GM23338 (cell line): ENCODE measurements at regions not wholly inside any gene's neighbourhood (a gene's known extent, or its start where the extent isn't known, plus 50 kb on each side); places are given as distances from the start of the nearest gene placed in this dataset.

Experiments used
- ATAC-seq: fragments of 200-7000 bp; cut with Tn5 transposase; 3 replicates; pipeline ENCODE4 v1.9.1; 2020
- DNase-seq: peaks from one replicate; pipeline ENCODE4 v3.0.0-alpha.2; 2015; ENCODE audit warnings: low spot score
- H2AFZ ChIP-seq: fragments of 200-600 bp; sonication (generic); 2 replicates; pipeline ENCODE4 v1.8.0; 2016; ENCODE audit warnings: antibody characterized with exemption, mild to moderate bottlenecking, moderate library complexity
- H3F3A ChIP-seq: fragments of 200-600 bp; sonication (generic); replicated peaks from 2 replicates; pipeline ENCODE4 v1.8.0; 2017; ENCODE audit warnings: antibody characterized with exemption, mixed run types, low read depth
- H3K27ac ChIP-seq: fragments of 200-600 bp; sonication (generic); 2 replicates; pipeline ENCODE4 v1.6.1; 2016; ENCODE audit warnings: low read depth
- H3K27me3 ChIP-seq: fragments of 200-600 bp; sonication (generic); 2 replicates; pipeline ENCODE4 v1.8.0; 2016; ENCODE audit warnings: mild to moderate bottlenecking, mixed run types, moderate library complexity; ENCODE audit not compliant: insufficient read depth
- H3K36me3 ChIP-seq: fragments of 200-600 bp; sonication (generic); 2 replicates; pipeline ENCODE4 v1.8.0; 2016; ENCODE audit warnings: mild to moderate bottlenecking; ENCODE audit not compliant: insufficient read depth
- H3K4me1 ChIP-seq: fragments of 200-600 bp; sonication (generic); 2 replicates; pipeline ENCODE4 v1.8.0; 2016; ENCODE audit warnings: mild to moderate bottlenecking, moderate library complexity; ENCODE audit not compliant: insufficient read depth
- H3K4me2 ChIP-seq: fragments of 200-600 bp; sonication (generic); 2 replicates; pipeline ENCODE4 v1.7.1; 2017; ENCODE audit warnings: mixed run types
- H3K4me3 ChIP-seq: fragments of 200-600 bp; sonication (generic); 2 replicates; pipeline ENCODE4 v1.6.1; 2016; ENCODE audit warnings: mixed run types
- H3K79me2 ChIP-seq: fragments of 200-600 bp; sonication (generic); replicated peaks from 2 replicates; pipeline ENCODE4 v1.8.0; 2017; ENCODE audit warnings: mild to moderate bottlenecking; ENCODE audit not compliant: insufficient read depth
- H3K9me2 ChIP-seq: fragments of 200-600 bp; sonication (generic); 2 replicates; pipeline ENCODE4 v1.8.0; 2017; ENCODE audit not compliant: insufficient read depth
- H4K20me1 ChIP-seq: fragments of 200-600 bp; sonication (generic); replicated peaks from 2 replicates; pipeline ENCODE4 v1.8.0; 2017; ENCODE audit warnings: mild to moderate bottlenecking; ENCODE audit not compliant: insufficient read depth
- H3K27ac Mint-ChIP-seq: 2 replicates; pipeline ENCODE4 v1.8.0; 2020; ENCODE audit warnings: inconsistent platforms, mild to moderate bottlenecking, moderate library complexity, mixed read lengths
- H3K27me3 Mint-ChIP-seq: 3 replicates; pipeline ENCODE4 v1.8.0; 2022; ENCODE audit warnings: low read depth, mild to moderate bottlenecking, moderate library complexity, mixed read lengths, inconsistent platforms; ENCODE audit not compliant: insufficient read depth, poor library complexity
- H3K36me3 Mint-ChIP-seq: 3 replicates; pipeline ENCODE4 v1.8.0; 2021; ENCODE audit warnings: low read depth, mild to moderate bottlenecking, inconsistent platforms, moderate library complexity, mixed read lengths
- H3K4me1 Mint-ChIP-seq: 3 replicates; pipeline ENCODE4 v1.8.0; 2020; ENCODE audit warnings: mild to moderate bottlenecking, inconsistent platforms, mixed read lengths
- H3K4me3 Mint-ChIP-seq: 3 replicates; pipeline ENCODE4 v1.8.0; 2021; ENCODE audit warnings: moderate library complexity, mild to moderate bottlenecking, inconsistent platforms, mixed read lengths
- H3K9me3 Mint-ChIP-seq: 3 replicates; pipeline ENCODE4 v1.8.0; 2020; ENCODE audit warnings: moderate library complexity, mild to moderate bottlenecking, inconsistent platforms, mixed read lengths
- CREB1 ChIP-seq: fragments of 250-450 bp; sonication (Bioruptor Pico); IDR thresholded peaks from 2 replicates; pipeline ENCODE4 v1.5.0; 2020; ENCODE audit warnings: low read depth, mild to moderate bottlenecking, moderate library complexity
- CTCF ChIP-seq, 2 experiments: fragments of 200-600 bp in 1 of 2; sonication (generic) in 1 of 2; conservative IDR thresholded peaks; 2 replicates each; pipeline versions ENCODE4 v1.5.1 to v1.6.1; 2016 to 2017; ENCODE audit warnings: antibody characterized with exemption in 2 of 2, low read depth in 2 of 2, mild to moderate bottlenecking in 2 of 2, moderate library complexity in 1 of 2
- ETS1 ChIP-seq: IDR thresholded peaks from 2 replicates; pipeline ENCODE4 v1.6.1; 2016; ENCODE audit warnings: antibody characterized with exemption
- JUNB ChIP-seq: IDR thresholded peaks from one replicate; pipeline ENCODE4 v1.6.1; 2016; ENCODE audit warnings: antibody characterized with exemption; ENCODE audit not compliant: unreplicated experiment
- ZNF114 ChIP-seq: fragments of 250-450 bp; sonication (Bioruptor Pico); IDR thresholded peaks from 2 replicates; pipeline ENCODE4 v1.5.0; 2020; ENCODE audit warnings: mild to moderate bottlenecking, moderate library complexity
- TF ChIP-seq, protein P1 (sequence below): IDR thresholded peaks from one replicate; pipeline ENCODE4 v1.6.1; 2018; ENCODE audit warnings: antibody characterized with exemption; ENCODE audit not compliant: unreplicated experiment

GRCh38 chr12:91565846-91566245 lies 383.2 kb upstream of the DCN start:
- Mint-ChIP-seq H3K9me3 (no peaks in the 10 kb centered on the region), H3K4me3 (no peak overlapping the region), H3K27me3 (no peaks in the 10 kb centered on the region), H3K36me3 (no peaks in the 10 kb centered on the region), H3K27ac (0 out of 2 replicates have a peak overlapping the region, but pooled peaks have one; percentile 77), H3K4me1 (peaks cover 9% of the 10 kb centered on the region; the same call in 2 of the 3 replicates)
- TF ChIP-seq, protein P1, sequence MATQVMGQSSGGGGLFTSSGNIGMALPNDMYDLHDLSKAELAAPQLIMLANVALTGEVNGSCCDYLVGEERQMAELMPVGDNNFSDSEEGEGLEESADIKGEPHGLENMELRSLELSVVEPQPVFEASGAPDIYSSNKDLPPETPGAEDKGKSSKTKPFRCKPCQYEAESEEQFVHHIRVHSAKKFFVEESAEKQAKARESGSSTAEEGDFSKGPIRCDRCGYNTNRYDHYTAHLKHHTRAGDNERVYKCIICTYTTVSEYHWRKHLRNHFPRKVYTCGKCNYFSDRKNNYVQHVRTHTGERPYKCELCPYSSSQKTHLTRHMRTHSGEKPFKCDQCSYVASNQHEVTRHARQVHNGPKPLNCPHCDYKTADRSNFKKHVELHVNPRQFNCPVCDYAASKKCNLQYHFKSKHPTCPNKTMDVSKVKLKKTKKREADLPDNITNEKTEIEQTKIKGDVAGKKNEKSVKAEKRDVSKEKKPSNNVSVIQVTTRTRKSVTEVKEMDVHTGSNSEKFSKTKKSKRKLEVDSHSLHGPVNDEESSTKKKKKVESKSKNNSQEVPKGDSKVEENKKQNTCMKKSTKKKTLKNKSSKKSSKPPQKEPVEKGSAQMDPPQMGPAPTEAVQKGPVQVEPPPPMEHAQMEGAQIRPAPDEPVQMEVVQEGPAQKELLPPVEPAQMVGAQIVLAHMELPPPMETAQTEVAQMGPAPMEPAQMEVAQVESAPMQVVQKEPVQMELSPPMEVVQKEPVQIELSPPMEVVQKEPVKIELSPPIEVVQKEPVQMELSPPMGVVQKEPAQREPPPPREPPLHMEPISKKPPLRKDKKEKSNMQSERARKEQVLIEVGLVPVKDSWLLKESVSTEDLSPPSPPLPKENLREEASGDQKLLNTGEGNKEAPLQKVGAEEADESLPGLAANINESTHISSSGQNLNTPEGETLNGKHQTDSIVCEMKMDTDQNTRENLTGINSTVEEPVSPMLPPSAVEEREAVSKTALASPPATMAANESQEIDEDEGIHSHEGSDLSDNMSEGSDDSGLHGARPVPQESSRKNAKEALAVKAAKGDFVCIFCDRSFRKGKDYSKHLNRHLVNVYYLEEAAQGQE: no peak
- TF ChIP-seq JUNB (no peak), CTCF (conservative IDR thresholded peaks at IDR 0.05; ENCODE audit: low read depth in 2 of 2) (no peak), CREB1 (CRISPR knock-in tag) (no peak)
- Histone ChIP-seq H3K36me3 (no peaks in the 10 kb centered on the region), H3K9me2 (0 out of 2 replicates have a peak, but pooled peaks cover 3% of the 10 kb centered on the region), H3F3A (no peaks in the 10 kb centered on the region), H3K79me2 (no peaks in the 10 kb centered on the region), H4K20me1 (no peaks in the 10 kb centered on the region), H3K27me3 (no peaks in the 10 kb centered on the region), H3K4me3 (no peak overlapping the region), H3K27ac (no peak overlapping the region), H3K4me2 (no peak overlapping the region), H3K4me1 (no peaks in the 10 kb centered on the region), H2AFZ (0 out of 2 replicates have a peak overlapping the region, but pooled peaks have one; percentile 6)
- DNase-seq (no peak), ATAC-seq (no peak)

- H3K4me1 Mint-ChIP-seq: peaks cover 9% of the 10 kb centered on the region; the same call in 2 of the 3 replicates
- Histone ChIP-seq H3K9me2 (0 out of 2 replicates have a peak, but pooled peaks cover 3% of the 10 kb centered on the region), H3K4me3 (no peak overlapping the region), H3K79me2 (no peaks in the 10 kb centered on the region), H3K4me1 (no peaks in the 10 kb centered on the region), H3F3A (no peaks in the 10 kb centered on the region), H3K27ac (no peak overlapping the region), H2AFZ (0 out of 2 replicates have a peak overlapping the region, but pooled peaks have one; percentile 6), H4K20me1 (no peaks in the 10 kb centered on the region), H3K27me3 (no peaks in the 10 kb centered on the region), H3K4me2 (no peak overlapping the region), H3K36me3 (no peaks in the 10 kb centered on the region)
- no peaks in the 10 kb centered on the region for H3K36me3 Mint-ChIP-seq
- H3K27ac Mint-ChIP-seq: peak overlapping the region; percentile 77
- no peaks in the 10 kb centered on the region for H3K27me3 Mint-ChIP-seq
- no peak overlapping the region for H3K4me3 Mint-ChIP-seq
- H3K9me3 Mint-ChIP-seq: no peaks in the 10 kb centered on the region
- no peak for DNase-seq
- no peak for ATAC-seq
- TF ChIP-seq ETS1 (no peak), ZNF114 (no peak), CTCF (conservative IDR thresholded peaks at IDR 0.05; ENCODE audit: low read depth in 2 of 2) (no peak)
- TF ChIP-seq, protein P1: no peak
These were observed 382.6 kb upstream of the DCN start for GRCh38 chr12:91565246-91565645.
